ENCODE measurements at regions not wholly inside any gene's neighbourhood (a gene's known extent, or its start where the extent isn't known, plus 50 kb on each side); places are given as distances from the start of the nearest gene placed in this dataset.

GRCh38 chr14:95818581-95818980, 58.1 kb upstream of the TUNAR start:
- TF ChIP-seq CTCF (IDR thresholded peaks at IDR 0.05; ENCODE audit: poor library complexity, severe bottlenecking): no peak
- no peak for TF ChIP-seq RAD21 (conservative IDR thresholded peaks at IDR 0.05)
- TF ChIP-seq TAF1 (IDR thresholded peaks at IDR 0.05; ENCODE audit: low read depth): no peak

All from neural cell (in vitro differentiated cells).